MCF 10A (cell line): ENCODE measurements at regions not wholly inside any gene's neighbourhood (a gene's known extent, or its start where the extent isn't known, plus 50 kb on each side); places are given as distances from the start of the nearest gene placed in this dataset.

Experiments used
- BruUV-seq: library from RNA; stranded (reverse); fragments of 400-500 nt; replicated peaks from 2 replicates; lab custom pipeline; 2021; lab: Mats Ljungman, UMichigan
- CTCF ChIA-PET: fragments of 300-600 bp; sonication (Branson Sonifier 250); formaldehyde crosslinking; extraction: SDS; loops from one replicate; lab custom pipeline; 2021; ENCODE audit warnings: antibody characterized with exemption, inconsistent platforms; lab: Yijun Ruan, JAX
- POLR2A ChIA-PET: fragments of 300-600, 350-650 bp; sonication (Branson Sonifier 250); formaldehyde crosslinking; extraction: SDS; loops from one replicate; lab custom pipeline; 2020; ENCODE audit warnings: antibody characterized with exemption, inconsistent platforms; lab: Yijun Ruan, JAX
- DNase-seq: peaks from one replicate; pipeline ENCODE4 v3.0.0-alpha.2; 2018; ENCODE audit not compliant: unreplicated experiment
- H3K27ac Mint-ChIP-seq: one replicate; pipeline ENCODE4 v1.8.0; 2022; ENCODE audit warnings: mild to moderate bottlenecking, low read depth, mixed read lengths; ENCODE audit not compliant: unreplicated experiment
- H3K27me3 Mint-ChIP-seq: one replicate; pipeline ENCODE4 v1.8.0; 2022; ENCODE audit warnings: mixed read lengths; ENCODE audit not compliant: insufficient read depth, unreplicated experiment
- H3K36me3 Mint-ChIP-seq: one replicate; pipeline ENCODE4 v1.8.0; 2022; ENCODE audit warnings: mild to moderate bottlenecking, moderate library complexity, mixed read lengths; ENCODE audit not compliant: insufficient read depth, unreplicated experiment
- H3K4me1 Mint-ChIP-seq: one replicate; pipeline ENCODE4 v1.8.0; 2022; ENCODE audit warnings: mixed read lengths; ENCODE audit not compliant: insufficient read depth, unreplicated experiment
- H3K4me3 Mint-ChIP-seq: one replicate; pipeline ENCODE4 v1.8.0; 2022; ENCODE audit warnings: mild to moderate bottlenecking, moderate library complexity, mixed read lengths; ENCODE audit not compliant: unreplicated experiment
- H3K9me3 Mint-ChIP-seq: one replicate; pipeline ENCODE4 v1.8.0; 2022; ENCODE audit warnings: mixed read lengths; ENCODE audit not compliant: unreplicated experiment
- CTCF ChIP-seq: fragments of 200-600 bp; IDR thresholded peaks from one replicate; pipeline ENCODE4 v1.8.0; 2022; ENCODE audit warnings: antibody characterized with exemption, mild to moderate bottlenecking; ENCODE audit not compliant: unreplicated experiment
- intact Hi-C: fragments of 100-400 bp; cut with micrococcal nuclease; formaldehyde crosslinking; loops from 2 replicates; pipeline ENCODE4 v1.14.1; 2022

- ChIA-PET POLR2A (interaction anchor here (1.8 to 2.1 kb wide), 2 partner anchors 9 to 19 kb away, joined by 5 to 11 read pairs; no protein-coding TSS in a partner anchor), CTCF (interaction anchor here (0.6 to 3.7 kb wide), 4 partner anchors 10 to 36 kb away, joined by 3 to 38 read pairs (median 3); no protein-coding TSS in a partner anchor)
- Mint-ChIP-seq H3K9me3 (no peaks in the 10 kb centered on the region), H3K4me1 (peaks cover 5% of the 10 kb centered on the region), H3K27ac (no peak overlapping the region), H3K27me3 (peaks cover 4% of the 10 kb centered on the region), H3K4me3 (no peak overlapping the region), H3K36me3 (no peaks in the 10 kb centered on the region)
- intact Hi-C loops, result no loop called here
- DNase-seq, result no peak
- no peak for TF ChIP-seq CTCF
- no TSS peak for BruUV-seq
These were observed 393.5 kb downstream of the MTX2 start for GRCh38 chr2:176662753-176663152.

DNA sequence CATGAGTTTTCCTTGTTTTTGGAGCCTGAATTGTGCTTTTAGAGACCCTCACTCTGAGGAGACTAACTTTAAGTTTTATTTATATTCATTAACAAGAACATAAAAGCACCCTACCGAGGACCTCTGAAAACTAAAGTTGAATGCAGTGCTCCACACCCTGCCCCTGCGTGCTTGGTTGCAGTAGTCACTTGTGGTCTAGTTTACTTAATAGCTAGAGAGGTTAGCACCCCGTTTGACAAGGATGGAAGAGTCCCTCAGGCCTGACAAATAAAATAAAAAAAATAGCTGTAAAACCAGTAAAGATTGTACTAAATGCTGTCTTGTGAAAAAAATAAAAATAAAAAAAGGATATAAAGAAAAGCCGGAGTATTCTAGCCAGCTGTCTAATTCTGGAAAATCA is 395.2 kb downstream of the MTX2 start:
- DNase-seq, result no peak
- ChIA-PET CTCF (interaction anchor here (0.6 to 2.3 kb wide), 9 partner anchors 10 to 1856 kb away, joined by 3 to 17 read pairs (median 5); no protein-coding TSS in a partner anchor), POLR2A (interaction anchor here (2.1 kb wide), 1 partner anchor 17 kb away, joined by 11 read pairs; no protein-coding TSS in a partner anchor)
- H3K4me1 Mint-ChIP-seq, result peaks cover 5% of the 10 kb centered on the region
- no peak overlapping the region for H3K4me3 Mint-ChIP-seq
- no peaks in the 10 kb centered on the region for H3K36me3 Mint-ChIP-seq
- no peak overlapping the region for H3K27ac Mint-ChIP-seq
- intact Hi-C loops, result no loop called here
- no TSS peak for BruUV-seq
- no peaks in the 10 kb centered on the region for H3K27me3 Mint-ChIP-seq
- no peak for TF ChIP-seq CTCF
- H3K9me3 Mint-ChIP-seq, result no peaks in the 10 kb centered on the region

DNA sequence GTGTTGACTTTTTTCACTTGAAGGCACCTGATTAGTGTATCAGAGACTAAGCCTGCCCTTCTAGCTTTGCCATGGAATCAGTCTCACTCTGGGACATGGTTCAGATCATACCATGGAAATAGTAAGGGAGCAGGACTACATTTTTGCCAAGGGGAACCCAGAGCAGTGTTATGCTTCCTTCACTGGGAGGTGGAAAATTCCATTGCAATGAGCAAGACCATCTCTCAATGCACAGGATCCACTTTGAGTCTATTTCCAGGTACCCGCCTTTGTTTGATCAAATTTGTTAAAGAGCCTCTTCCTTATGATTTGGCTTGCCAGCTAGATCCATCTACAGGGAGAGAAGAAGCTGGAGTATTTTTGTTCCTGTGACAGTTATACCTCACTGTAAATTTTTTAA is 395.8 kb downstream of the MTX2 start:
- intact Hi-C loops, result no loop called here
- TF ChIP-seq CTCF, result no peak
- H3K4me3 Mint-ChIP-seq, result no peak overlapping the region
- ChIA-PET POLR2A (interaction anchor here (0.5 to 2.1 kb wide), 2 partner anchors 16 to 87 kb away, joined by 4 to 11 read pairs; no protein-coding TSS in a partner anchor), CTCF (interaction anchor here (0.6 to 2.3 kb wide), 7 partner anchors 11 to 1857 kb away, joined by 3 to 17 read pairs (median 5); no protein-coding TSS in a partner anchor)
- H3K27ac Mint-ChIP-seq, result no peak overlapping the region
- no TSS peak for BruUV-seq
- no peak for DNase-seq
- peaks cover 5% of the 10 kb centered on the region for H3K4me1 Mint-ChIP-seq
- H3K36me3 Mint-ChIP-seq, result no peaks in the 10 kb centered on the region
- H3K9me3 Mint-ChIP-seq, result no peaks in the 10 kb centered on the region
- no peaks in the 10 kb centered on the region for H3K27me3 Mint-ChIP-seq

- CTCF ChIA-PET, result interaction anchor here (0.7 to 1.3 kb wide), 3 partner anchors 149 to 542 kb away, joined by 3 read pairs; no protein-coding TSS in a partner anchor
- H3K27ac Mint-ChIP-seq, result no peak overlapping the region
- no peaks in the 10 kb centered on the region for H3K27me3 Mint-ChIP-seq
These were observed 399.7 kb downstream of the MTX2 start for GRCh38 chr2:176668912-176669311.

More at GRCh38 chr2:176668912-176669311, 399.7 kb downstream of the MTX2 start:
- DNase-seq, result no peak
- Mint-ChIP-seq H3K36me3 (no peaks in the 10 kb centered on the region), H3K4me1 (peaks cover 5% of the 10 kb centered on the region), H3K9me3 (no peaks in the 10 kb centered on the region), H3K4me3 (no peak overlapping the region)
- BruUV-seq, result no TSS peak
- intact Hi-C loops, result no loop called here
- POLR2A ChIA-PET, result no interaction called here
- no peak for TF ChIP-seq CTCF
